HepG2 (cell line): ENCODE measurements at regions not wholly inside any gene's neighbourhood (a gene's known extent, or its start where the extent isn't known, plus 50 kb on each side); places are given as distances from the start of the nearest gene placed in this dataset.

ENCODE experiments used
- CTCF ChIP-seq: sonication (generic); formaldehyde crosslinking; IDR thresholded peaks from 2 replicates; pipeline ENCODE4 v1.5.0; 2020; ENCODE audit warnings: mild to moderate bottlenecking, missing genetic modification reagents, moderate library complexity
- DMTF1 ChIP-seq: sonication (generic); formaldehyde crosslinking; IDR thresholded peaks from 2 replicates; pipeline ENCODE4 v1.4.0; 2020; ENCODE audit warnings: mild to moderate bottlenecking, missing genetic modification reagents
- ELF4 ChIP-seq: sonication (generic); formaldehyde crosslinking; IDR thresholded peaks from 2 replicates; pipeline ENCODE4 v1.5.0; 2020; ENCODE audit warnings: missing genetic modification reagents, mild to moderate bottlenecking, moderate library complexity, borderline replicate concordance
- FOXJ3 ChIP-seq: sonication (generic); formaldehyde crosslinking; IDR thresholded peaks from 2 replicates; pipeline ENCODE4 v1.4.0; 2020; ENCODE audit warnings: missing genetic modification reagents, mild to moderate bottlenecking, borderline replicate concordance
- GATAD1 ChIP-seq: IDR thresholded peaks from 2 replicates; pipeline ENCODE4 v1.6.1; 2016; ENCODE audit warnings: missing genetic modification reagents, missing compliant biosample characterization
- HMGXB4 ChIP-seq, 2 experiments: sonication (generic) in 1 of 2; formaldehyde crosslinking in 1 of 2; IDR thresholded peaks; 2 replicates each; pipeline versions ENCODE4 v1.4.0 to v1.6.1; 2018 to 2020; ENCODE audit warnings: missing genetic modification reagents in 2 of 2, borderline replicate concordance in 1 of 2, low read depth in 1 of 2, mild to moderate bottlenecking in 1 of 2, missing biosample characterization in 1 of 2
- HOXA7 ChIP-seq: sonication (generic); formaldehyde crosslinking; IDR thresholded peaks from 2 replicates; pipeline ENCODE4 v1.8.1; 2022; ENCODE audit warnings: mild to moderate bottlenecking, missing genetic modification reagents, moderate library complexity
- KAT2B ChIP-seq: fragments of 150-350 bp; IDR thresholded peaks from 2 replicates; pipeline ENCODE4 v1.6.1; 2014; ENCODE audit warnings: low read depth, low read length, borderline replicate concordance
- RELA ChIP-seq: sonication (generic); formaldehyde crosslinking; IDR thresholded peaks from 2 replicates; pipeline ENCODE4 v1.4.0; 2020; ENCODE audit warnings: missing genetic modification reagents
- SP5 ChIP-seq: IDR thresholded peaks from 2 replicates; pipeline ENCODE4 v1.6.1; 2016; ENCODE audit warnings: low read depth, borderline replicate concordance
- TGIF2 ChIP-seq: IDR thresholded peaks from 2 replicates; pipeline ENCODE4 v1.6.1; 2016; ENCODE audit warnings: control low read depth, missing compliant biosample characterization
- USF2 ChIP-seq, 2 experiments: sonication (generic) in 1 of 2; formaldehyde crosslinking in 1 of 2; IDR thresholded peaks; 2 replicates each; pipeline versions ENCODE4 v1.5.1 to v1.6.1; 2011 to 2020; ENCODE audit warnings: borderline replicate concordance in 1 of 2, low read depth in 1 of 2, low read length in 1 of 2, mild to moderate bottlenecking in 1 of 2, missing genetic modification reagents in 1 of 2, moderate library complexity in 1 of 2
- ZBTB49 ChIP-seq: sonication (generic); formaldehyde crosslinking; IDR thresholded peaks from 2 replicates; pipeline ENCODE4 v1.4.0; 2020; ENCODE audit warnings: missing genetic modification reagents, borderline replicate concordance
- ZBTB8A ChIP-seq: sonication (generic); formaldehyde crosslinking; IDR thresholded peaks from 2 replicates; pipeline ENCODE4 v1.4.0; 2020; ENCODE audit warnings: mild to moderate bottlenecking, low read depth, missing genetic modification reagents, borderline replicate concordance
- ZNF207 ChIP-seq: fragments of 450-650 bp; IDR thresholded peaks from 2 replicates; pipeline ENCODE4 v1.6.1; 2016; ENCODE audit warnings: antibody characterized with exemption, borderline replicate concordance
- ZNF703 ChIP-seq: sonication (generic); formaldehyde crosslinking; IDR thresholded peaks from 2 replicates; pipeline ENCODE4 v1.5.1; 2020; ENCODE audit warnings: missing genetic modification reagents, mild to moderate bottlenecking, moderate library complexity, borderline replicate concordance
- ZNF740 ChIP-seq: sonication (generic); formaldehyde crosslinking; IDR thresholded peaks from 2 replicates; pipeline ENCODE4 v1.4.0; 2020; ENCODE audit warnings: missing genetic modification reagents

GRCh38 chr16:48687421-48688038, 77.5 kb upstream of the N4BP1 start (continued):
- TF ChIP-seq USF2 (IDR thresholded peaks at IDR 0.05; ENCODE audit: low read depth, low read length) (no peak), USF2 (CRISPR knock-in tag; IDR thresholded peaks at IDR 0.05; ENCODE audit: borderline replicate concordance) (no peak), KAT2B (no peak), ZBTB8A (CRISPR knock-in tag) (no peak), ZNF207 (no peak), ZBTB49 (no peak), HOXA7 (no peak), RELA (CRISPR knock-in tag) (no peak), TGIF2 (CRISPR knock-in tag) (no peak), FOXJ3 (CRISPR knock-in tag) (no peak; the same call in 1 of the 2 replicates), ZNF740 (CRISPR knock-in tag) (no peak), GATAD1 (CRISPR knock-in tag) (peak; percentile 27; the same call in 1 of the 2 replicates), ELF4 (CRISPR knock-in tag) (0 out of 2 replicates have a peak, but pooled peaks have one; percentile 33), SP5 (CRISPR knock-in tag) (peak; percentile 51), CTCF (CRISPR knock-in tag) (peak; percentile 89), HMGXB4 (CRISPR knock-in tag; IDR thresholded peaks at IDR 0.05; ENCODE audit: borderline replicate concordance in 1 of 2, low read depth in 1 of 2) (0 out of 4 replicates have a peak, but pooled peaks of 1 of the 2 experiments have one; percentile 36), DMTF1 (no peak), ZNF703 (CRISPR knock-in tag) (no peak)
